HL-60 (cell line): ENCODE measurements at regions not wholly inside any gene's neighbourhood (a gene's known extent, or its start where the extent isn't known, plus 50 kb on each side); places are given as distances from the start of the nearest gene placed in this dataset.

ENCODE experiments used
- GABPA ChIP-seq: IDR thresholded peaks from 2 replicates; pipeline ENCODE4 v1.6.1; 2012; ENCODE audit warnings: low read depth
- POLR2AphosphoS5 ChIP-seq: IDR thresholded peaks from 2 replicates; pipeline ENCODE4 v1.6.1; 2012; ENCODE audit warnings: low read depth
- SPI1 ChIP-seq: IDR thresholded peaks from 2 replicates; pipeline ENCODE4 v1.6.1; 2012; ENCODE audit warnings: low read depth, mild to moderate bottlenecking, borderline replicate concordance
- TF ChIP-seq, protein P1 (sequence below): IDR thresholded peaks from one replicate; pipeline ENCODE4 v1.5.1; 2011; ENCODE audit warnings: low read length, control low read depth, inconsistent platforms; ENCODE audit not compliant: insufficient read depth

DNA sequence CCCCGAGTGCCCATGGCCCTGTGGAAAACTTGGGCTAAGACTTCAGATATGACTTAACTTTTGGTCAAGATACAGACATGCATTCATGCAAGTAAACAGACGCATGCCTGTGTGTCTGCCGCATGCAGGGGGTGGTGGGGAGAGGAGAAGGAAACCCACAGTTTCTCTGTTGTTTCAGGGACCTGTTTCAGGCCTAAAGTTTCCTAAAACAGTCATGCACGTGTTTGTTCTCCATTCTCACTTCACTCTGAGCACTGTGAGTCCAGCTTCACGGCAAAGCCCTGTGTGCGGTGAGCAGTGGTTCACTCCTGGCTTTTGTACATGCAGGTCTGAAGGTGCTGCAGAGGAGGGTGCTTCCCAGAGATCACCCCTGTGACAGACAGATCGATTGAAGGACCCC, 158.7 kb downstream of the FOXL1 start:
- TF ChIP-seq, protein P1, sequence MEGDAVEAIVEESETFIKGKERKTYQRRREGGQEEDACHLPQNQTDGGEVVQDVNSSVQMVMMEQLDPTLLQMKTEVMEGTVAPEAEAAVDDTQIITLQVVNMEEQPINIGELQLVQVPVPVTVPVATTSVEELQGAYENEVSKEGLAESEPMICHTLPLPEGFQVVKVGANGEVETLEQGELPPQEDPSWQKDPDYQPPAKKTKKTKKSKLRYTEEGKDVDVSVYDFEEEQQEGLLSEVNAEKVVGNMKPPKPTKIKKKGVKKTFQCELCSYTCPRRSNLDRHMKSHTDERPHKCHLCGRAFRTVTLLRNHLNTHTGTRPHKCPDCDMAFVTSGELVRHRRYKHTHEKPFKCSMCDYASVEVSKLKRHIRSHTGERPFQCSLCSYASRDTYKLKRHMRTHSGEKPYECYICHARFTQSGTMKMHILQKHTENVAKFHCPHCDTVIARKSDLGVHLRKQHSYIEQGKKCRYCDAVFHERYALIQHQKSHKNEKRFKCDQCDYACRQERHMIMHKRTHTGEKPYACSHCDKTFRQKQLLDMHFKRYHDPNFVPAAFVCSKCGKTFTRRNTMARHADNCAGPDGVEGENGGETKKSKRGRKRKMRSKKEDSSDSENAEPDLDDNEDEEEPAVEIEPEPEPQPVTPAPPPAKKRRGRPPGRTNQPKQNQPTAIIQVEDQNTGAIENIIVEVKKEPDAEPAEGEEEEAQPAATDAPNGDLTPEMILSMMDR: no peak
- TF ChIP-seq SPI1 (no peak), POLR2AphosphoS5 (no peak), GABPA (no peak)
